GM23248 (cell line): ENCODE measurements at regions not wholly inside any gene's neighbourhood (a gene's known extent, or its start where the extent isn't known, plus 50 kb on each side); places are given as distances from the start of the nearest gene placed in this dataset.

Source experiments
- EZH2 ChIP-seq: fragments of 200-600 bp; sonication (generic); IDR thresholded peaks from 2 replicates; pipeline ENCODE4 v1.6.1; 2018; ENCODE audit warnings: antibody characterized with exemption, mild to moderate bottlenecking; ENCODE audit not compliant: insufficient read depth, poor library complexity, severe bottlenecking
- EZH2phosphoT487 ChIP-seq: fragments of 200-600 bp; sonication (generic); IDR thresholded peaks from 2 replicates; pipeline ENCODE4 v1.6.1; 2018; ENCODE audit warnings: antibody characterized with exemption, moderate library complexity, mild to moderate bottlenecking, low read depth; ENCODE audit not compliant: insufficient read depth

GRCh38 chr10:131512852-131513251, 201.3 kb upstream of the TCERG1L start:
- TF ChIP-seq EZH2phosphoT487, result no peak
- TF ChIP-seq EZH2, result no peak
